Uterus (tissue), 2 donors: ENCODE measurements at regions not wholly inside any gene's neighbourhood (a gene's known extent, or its start where the extent isn't known, plus 50 kb on each side); places are given as distances from the start of the nearest gene placed in this dataset.

Experiments
- CTCF ChIP-seq, 4 experiments: fragments of 200-600 bp in 2 of 4; fragments of 450-650 bp in 2 of 4; sonication (generic) in 2 of 4; IDR thresholded peaks; one replicate each; pipeline ENCODE4 v1.5.1; 2016 to 2019; ENCODE audit warnings: antibody characterized with exemption in 4 of 4, mild to moderate bottlenecking in 2 of 4, moderate library complexity in 1 of 4
- POLR2A ChIP-seq, 2 donors: fragments of 450-650 bp; IDR thresholded peaks; one replicate each; pipeline ENCODE4 v1.6.1; 2016; ENCODE audit warnings: antibody characterized with exemption in 2 of 2, mild to moderate bottlenecking in 1 of 2, moderate library complexity in 1 of 2

DNA sequence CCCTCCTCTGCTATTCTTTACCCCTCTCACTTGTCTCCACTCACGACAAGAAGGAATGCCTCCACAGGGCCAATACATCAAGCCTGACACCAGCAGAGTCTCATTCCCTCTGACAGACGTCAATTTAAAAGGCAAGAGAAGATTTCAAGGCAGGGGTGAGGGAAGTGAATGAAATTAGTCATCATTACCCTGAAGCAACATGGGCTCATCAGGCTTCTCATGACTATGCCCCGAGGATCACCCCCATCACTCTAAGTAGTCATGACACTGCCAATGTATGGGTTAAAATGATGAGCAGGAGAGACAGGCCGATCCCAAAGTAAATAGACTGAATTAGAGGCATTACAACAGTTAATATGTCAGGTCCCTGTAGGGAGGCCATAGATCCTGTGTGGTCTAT lies 504.4 kb downstream of the TLE4 start:
- TF ChIP-seq CTCF (IDR thresholded peaks at IDR 0.05) (no peak), POLR2A (IDR thresholded peaks at IDR 0.05) (no peak)
